ENCODE measurements at regions not wholly inside any gene's neighbourhood (a gene's known extent, or its start where the extent isn't known, plus 50 kb on each side); places are given as distances from the start of the nearest gene placed in this dataset.

- no peak for DNase-seq (ENCODE audit: low spot score)
- no peak for TF ChIP-seq CTCF (IDR thresholded peaks at IDR 0.05; ENCODE audit: extremely low read depth, insufficient read depth, missing control alignments)
- in situ Hi-C loops (cut with MboI; ENCODE audit: low pct_unique_long_range_greater_than_20kb, low sequenced_read_pairs, unreplicated experiment): no loop called here
Observed at GRCh38 chr16:82248677-82249076, 78.7 kb upstream of the MPHOSPH6 start.

GRCh38 chr16:82248012-82248656 lies 78.1 kb upstream of the MPHOSPH6 start:
- no peak for DNase-seq (ENCODE audit: low spot score)
- no peak for TF ChIP-seq CTCF (IDR thresholded peaks at IDR 0.05; ENCODE audit: extremely low read depth, insufficient read depth, missing control alignments)
- in situ Hi-C loops (cut with MboI; ENCODE audit: low pct_unique_long_range_greater_than_20kb, low sequenced_read_pairs, unreplicated experiment): no loop called here

GRCh38 chr16:82242201-82242600 lies 72.2 kb upstream of the MPHOSPH6 start:
- no peak for TF ChIP-seq CTCF (IDR thresholded peaks at IDR 0.05; ENCODE audit: extremely low read depth, insufficient read depth, missing control alignments)
- no peak for DNase-seq (ENCODE audit: low spot score)
- in situ Hi-C loops (cut with MboI; ENCODE audit: low pct_unique_long_range_greater_than_20kb, low sequenced_read_pairs, unreplicated experiment): no loop called here

GRCh38 chr16:82241469-82242052 lies 71.5 kb upstream of the MPHOSPH6 start:
- TF ChIP-seq CTCF (IDR thresholded peaks at IDR 0.05; ENCODE audit: extremely low read depth, insufficient read depth, missing control alignments): no peak
- no peak for DNase-seq (ENCODE audit: low spot score)
- in situ Hi-C loops (cut with MboI; ENCODE audit: low pct_unique_long_range_greater_than_20kb, low sequenced_read_pairs, unreplicated experiment): no loop called here

GRCh38 chr16:82240111-82240510 lies 70.1 kb upstream of the MPHOSPH6 start:
- no peak for TF ChIP-seq CTCF (IDR thresholded peaks at IDR 0.05; ENCODE audit: extremely low read depth, insufficient read depth, missing control alignments)
- DNase-seq (ENCODE audit: low spot score): no peak
- in situ Hi-C loops (cut with MboI; ENCODE audit: low pct_unique_long_range_greater_than_20kb, low sequenced_read_pairs, unreplicated experiment): no loop called here

- in situ Hi-C loops (cut with MboI; ENCODE audit: low pct_unique_long_range_greater_than_20kb, low sequenced_read_pairs, unreplicated experiment): no loop called here
- DNase-seq (ENCODE audit: low spot score): no peak
- no peak for TF ChIP-seq CTCF (IDR thresholded peaks at IDR 0.05; ENCODE audit: extremely low read depth, insufficient read depth, missing control alignments)
Observed at GRCh38 chr16:82236875-82237274, 66.9 kb upstream of the MPHOSPH6 start.
